Nucleus accumbens (tissue), 56 donors: ENCODE measurements at regions not wholly inside any gene's neighbourhood (a gene's known extent, or its start where the extent isn't known, plus 50 kb on each side); places are given as distances from the start of the nearest gene placed in this dataset.

ENCODE experiments used
- DNase-seq, 56 donors: peaks; one replicate each; lab custom pipeline; 2025; lab: John Stamatoyannopoulos, UW

DNA sequence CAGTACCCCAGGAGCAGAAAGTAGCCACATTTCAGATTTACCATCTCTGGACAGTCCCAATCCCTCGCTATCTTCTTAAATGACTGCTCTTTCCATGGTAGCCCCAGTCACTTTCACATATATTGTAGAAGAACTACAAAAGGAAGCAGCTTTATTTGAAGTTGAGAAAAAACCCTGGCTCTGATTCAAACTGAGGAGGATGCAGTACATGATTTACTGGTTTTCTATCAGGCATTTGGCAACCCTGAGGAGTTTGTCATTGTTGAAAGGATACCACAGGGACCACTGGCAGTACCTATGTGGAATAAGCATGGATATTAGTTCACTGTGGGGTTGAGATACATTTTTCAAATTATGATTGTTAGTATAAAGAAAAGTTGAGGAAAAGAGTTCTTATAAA lies 640.9 kb upstream of the SETBP1 start:
- no peak for DNase-seq

DNA sequence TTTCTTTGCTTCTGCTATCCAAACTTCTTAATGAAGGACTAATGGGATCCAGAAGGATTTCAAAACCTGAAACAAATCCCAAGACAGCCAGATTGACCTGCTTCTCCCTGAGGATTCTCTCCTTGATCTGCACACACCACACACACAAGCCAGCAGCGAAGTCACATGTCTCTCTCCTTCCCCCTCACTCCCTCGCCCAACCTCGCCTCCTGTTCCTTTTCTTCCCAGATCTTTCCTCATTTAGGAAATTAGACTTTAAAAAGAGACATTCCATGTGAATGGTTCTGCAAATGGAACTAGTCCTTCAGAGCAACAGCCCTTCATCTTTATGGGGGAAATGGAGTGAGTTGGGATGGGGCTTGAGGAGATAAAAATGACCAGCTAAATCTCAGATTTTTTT lies 639.1 kb upstream of the SETBP1 start:
- DNase-seq, result no peak

DNA sequence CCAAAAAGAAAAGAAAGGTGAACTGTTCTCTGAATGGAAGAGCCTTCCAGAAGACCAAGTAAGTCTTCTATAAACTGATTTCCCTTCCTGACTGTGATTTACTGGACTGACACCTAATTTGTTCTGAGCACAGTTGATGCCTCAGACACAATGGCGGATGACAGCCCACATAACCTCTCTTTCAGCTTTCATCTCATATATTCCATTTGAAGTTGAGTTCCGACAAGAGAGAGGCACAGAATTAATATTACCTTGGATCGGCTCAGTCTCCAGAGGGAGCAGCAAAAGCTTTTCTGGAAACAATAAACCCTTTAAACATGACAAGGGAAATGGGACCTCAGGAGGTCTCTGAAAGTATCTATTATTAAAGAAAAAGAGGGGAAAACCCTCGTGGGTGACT lies 638.7 kb upstream of the SETBP1 start:
- DNase-seq, result no peak

DNA sequence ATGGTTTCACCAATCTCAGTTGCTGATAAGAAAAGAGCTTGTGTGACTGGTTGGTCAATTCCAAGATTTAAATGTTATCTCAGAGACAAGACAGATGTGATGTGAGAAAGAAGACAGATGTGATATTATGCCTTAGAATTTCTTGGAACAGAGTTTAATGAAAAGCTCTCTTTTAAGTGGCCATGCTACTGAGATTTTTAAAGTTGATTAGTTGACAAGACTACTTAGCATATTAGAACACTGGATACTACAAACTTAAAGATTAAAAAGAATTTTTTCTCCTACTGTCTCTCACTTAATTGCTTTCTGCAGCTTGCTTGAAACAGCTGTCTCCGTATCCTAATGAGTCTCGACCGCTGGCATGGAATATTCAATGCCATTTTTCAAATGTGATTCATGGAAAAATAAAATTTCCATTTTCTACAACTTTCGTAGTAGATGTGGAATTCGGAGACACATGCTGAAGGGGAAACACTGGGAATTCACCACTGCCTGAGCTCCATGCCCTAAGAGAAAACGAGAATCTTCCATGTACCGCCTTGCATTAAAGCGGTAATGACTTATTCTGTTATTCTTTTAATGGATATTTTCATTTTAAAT lies 634.2 kb upstream of the SETBP1 start:
- no peak for DNase-seq

DNA sequence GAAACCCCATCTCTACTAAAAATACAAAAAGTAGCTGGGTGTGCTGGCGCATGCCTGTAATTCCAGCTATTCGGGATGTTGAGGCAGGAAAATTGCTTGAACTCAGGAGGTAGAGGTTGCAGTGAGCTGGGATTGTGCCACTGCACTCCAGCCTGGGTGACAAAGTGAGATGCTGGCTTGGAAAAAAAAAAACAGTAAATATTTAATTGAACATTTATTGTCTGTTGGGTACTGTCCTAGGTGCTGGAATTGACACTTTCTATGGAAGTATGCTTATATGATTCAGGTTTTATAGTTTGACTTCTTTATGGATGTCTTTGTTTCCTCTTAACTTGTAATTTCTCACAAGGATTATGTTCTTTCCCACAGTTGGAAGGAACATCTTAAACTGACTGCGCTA lies 633.1 kb upstream of the SETBP1 start:
- DNase-seq, result no peak

DNA sequence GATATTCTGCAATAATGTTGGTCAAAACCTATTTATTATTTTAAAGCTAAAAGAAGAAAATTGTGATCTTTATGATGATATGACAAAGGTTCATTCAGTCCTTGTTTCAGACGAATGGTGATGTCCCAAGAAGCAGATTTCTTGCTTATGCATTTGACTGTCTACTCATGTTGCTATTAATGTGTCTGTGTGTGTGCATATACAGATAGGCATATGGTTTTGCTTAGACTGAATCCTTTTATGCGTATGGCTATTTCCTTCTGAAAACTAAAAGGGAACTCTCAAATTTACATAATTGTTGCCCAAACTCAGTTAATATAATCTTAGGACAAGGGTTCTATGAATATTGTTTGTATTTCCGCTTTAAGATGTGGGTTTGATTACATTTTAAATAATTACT lies 632.3 kb upstream of the SETBP1 start:
- no peak for DNase-seq

DNA sequence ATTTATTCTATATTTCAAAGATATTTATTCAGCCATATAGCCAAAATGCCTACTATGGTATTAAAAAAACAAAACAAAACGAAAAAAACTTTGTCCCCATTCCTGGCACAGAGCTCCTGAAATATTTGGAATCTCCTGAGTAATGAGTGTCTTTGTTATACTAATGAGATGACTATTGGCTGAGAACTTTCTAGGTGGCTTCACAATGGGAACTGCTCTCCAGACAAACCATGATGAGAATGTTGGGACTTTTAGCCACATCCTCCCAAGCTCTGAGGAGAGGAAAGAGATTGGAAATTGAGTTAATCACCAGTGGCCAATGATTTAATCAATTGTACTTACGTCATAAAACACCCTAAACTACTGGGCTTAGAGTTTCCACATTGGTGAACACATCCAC lies 631.8 kb upstream of the SETBP1 start:
- DNase-seq, result no peak

DNA sequence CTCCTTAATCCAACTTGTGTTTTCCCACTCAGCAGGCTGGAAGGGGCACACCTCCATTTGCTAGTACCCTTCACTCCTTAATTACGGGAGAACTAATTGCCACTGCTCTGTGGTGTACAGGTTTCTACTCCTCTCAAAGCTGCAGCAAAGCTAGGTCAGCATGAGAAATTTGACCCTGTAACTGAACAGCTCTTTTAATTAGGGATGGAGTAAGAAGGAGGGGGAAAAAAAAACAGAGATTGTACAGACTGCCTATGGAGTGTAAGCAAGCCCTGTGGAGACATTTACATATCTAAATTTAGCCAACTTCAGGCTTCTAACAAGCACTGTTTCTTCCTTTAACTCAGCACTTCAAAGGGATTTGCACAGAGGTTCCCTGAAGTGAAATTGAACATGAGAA lies 629.7 kb upstream of the SETBP1 start:
- DNase-seq, result no peak

DNA sequence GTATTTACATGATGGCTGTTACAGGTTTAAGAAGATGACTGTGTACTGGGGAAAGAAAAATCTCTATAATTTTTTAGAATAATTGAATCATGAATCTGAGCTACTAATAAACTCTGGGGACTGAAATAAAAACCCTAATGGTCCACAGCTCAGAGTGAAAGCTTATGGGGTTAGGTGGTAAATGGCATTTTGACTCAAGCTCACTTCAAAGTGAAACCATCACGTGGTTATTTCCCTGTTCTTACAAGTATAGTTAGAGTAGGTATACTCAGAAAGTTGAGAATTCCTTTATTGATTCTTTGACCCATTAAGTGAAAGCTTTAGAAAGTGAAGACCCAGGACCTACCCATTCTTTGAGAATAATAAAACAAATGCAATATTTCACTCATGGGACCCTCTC lies 626.2 kb upstream of the SETBP1 start:
- no peak for DNase-seq

DNA sequence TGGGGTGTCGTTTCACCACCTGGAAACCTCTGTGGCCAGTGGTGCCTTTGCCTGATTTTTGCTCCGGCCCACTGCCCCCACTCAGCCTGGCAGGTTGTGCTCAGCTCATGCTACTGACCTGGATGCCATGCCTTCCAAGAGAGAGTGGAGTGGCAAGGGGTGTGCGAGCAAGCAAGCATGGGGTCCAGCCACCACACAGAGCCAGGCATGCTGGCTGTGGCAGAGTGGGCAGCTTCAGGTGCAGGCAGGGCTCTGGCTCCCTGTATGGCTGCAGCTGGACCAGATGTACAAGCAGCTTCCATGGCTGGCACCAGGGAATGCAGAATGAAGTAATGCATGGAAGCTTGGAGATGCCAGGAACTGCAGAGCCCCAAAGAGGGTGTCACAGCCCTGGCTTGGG lies 620.5 kb upstream of the SETBP1 start:
- no peak for DNase-seq

DNA sequence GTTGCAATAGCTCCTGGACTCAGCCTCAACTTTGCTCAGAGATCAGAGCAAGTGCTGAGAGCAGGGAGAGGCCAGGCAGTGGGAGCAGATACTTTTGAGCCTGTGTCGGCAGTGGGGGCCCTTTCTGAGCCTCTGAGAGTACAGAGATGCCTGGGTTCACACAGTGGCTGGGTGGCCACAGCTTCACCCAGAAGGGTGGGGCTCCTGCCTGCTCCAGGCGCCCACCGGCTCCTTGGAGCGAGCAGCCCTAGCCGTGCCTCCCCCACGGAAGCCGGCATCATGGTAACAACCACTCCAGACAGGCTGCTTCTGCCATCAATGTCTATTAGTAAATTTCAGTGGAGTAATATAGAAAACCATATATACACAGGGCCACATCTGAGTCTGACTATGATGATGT lies 619.2 kb upstream of the SETBP1 start:
- DNase-seq, result no peak

DNA sequence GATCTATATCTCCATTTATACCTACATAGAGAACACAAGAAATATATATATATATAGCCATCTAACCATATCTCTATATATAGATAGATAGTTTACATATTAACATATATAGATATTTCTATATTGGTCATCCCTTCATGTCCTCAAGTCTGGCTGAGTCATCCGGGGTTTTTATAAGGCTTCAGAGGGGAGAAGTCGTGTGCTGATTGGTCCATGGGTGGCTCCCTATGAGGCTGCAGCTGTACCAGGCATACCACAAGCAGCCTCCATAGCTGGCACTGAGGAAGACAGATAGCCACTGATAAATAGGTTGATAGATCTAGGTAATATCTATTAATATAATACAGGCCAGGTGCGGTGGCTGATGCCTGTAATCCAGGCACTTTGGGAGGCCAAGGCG lies 618.3 kb upstream of the SETBP1 start:
- DNase-seq, result no peak

DNA sequence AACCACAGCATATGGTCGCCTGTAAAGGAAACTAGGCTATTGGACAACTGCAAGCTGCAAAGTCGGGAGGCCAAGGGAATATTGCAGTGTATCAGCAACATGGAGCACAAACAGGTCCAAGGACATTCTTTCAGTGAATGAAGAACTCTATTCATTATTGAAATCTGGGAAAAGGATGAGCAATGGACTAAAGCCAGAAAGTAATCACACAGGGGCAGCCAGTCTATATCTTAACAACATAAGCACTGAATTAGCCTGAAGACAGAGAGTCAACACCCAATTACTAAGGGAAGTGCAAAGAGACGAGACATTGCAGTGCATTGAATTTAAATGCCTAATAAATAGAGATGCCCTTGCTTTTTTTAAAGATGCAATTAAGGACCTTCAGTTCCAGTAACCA lies 615.5 kb upstream of the SETBP1 start:
- no peak for DNase-seq

DNA sequence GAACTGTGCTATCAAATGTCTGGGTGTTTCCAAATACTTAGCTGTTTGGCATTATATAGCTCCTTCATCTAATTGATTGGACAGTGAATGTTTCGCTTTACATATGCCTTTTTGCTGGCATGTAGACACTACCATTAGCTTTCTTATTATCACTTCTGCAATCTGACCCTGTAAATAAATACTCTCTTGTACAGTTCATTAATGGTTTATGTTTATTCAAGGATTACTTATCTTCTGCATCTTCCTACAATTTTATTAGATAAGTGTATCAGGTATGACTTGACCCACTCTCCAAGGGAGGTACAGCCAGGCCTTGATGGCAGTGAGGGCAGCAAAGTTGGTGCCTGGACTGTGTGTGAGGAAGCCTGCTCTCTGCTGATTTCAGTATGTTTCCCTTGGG lies 614.1 kb upstream of the SETBP1 start:
- DNase-seq, result no peak

DNA sequence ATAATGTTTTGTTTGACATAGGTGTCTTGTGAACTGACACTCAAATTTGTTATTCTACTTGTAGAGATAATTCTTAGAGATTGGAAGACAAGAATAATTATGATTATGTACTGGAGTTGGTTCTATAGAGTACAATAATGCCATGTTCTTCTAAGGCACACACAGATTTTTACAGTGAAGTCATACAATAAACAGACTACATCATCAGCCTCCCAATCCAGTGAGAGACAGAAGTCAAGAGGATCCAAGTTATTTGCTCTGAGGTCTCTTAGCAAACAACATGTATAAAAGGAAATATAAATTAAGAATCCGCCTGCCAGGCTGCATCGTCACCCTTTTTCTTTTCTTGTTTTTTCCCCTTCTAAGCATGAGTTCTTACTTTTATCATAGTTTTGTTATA lies 613.5 kb upstream of the SETBP1 start:
- no peak for DNase-seq

DNA sequence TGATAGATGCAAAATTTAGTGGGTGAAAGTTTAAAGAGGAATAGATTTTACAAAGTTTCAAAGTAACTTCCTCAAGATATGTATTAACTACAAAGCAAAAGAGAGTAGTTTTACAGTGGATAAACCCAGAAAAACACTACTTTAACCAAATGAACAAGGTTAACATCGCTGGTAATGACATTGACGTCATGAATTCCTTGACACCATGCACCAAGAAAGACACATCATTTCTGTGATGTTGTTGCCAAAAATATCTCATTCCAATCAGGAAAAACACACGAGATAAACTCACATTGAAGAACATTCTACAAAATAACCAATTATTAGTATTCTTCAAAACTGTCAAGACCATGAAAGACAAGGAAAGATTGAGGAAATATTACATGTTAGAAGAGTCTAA lies 605.6 kb upstream of the SETBP1 start:
- no peak for DNase-seq

DNA sequence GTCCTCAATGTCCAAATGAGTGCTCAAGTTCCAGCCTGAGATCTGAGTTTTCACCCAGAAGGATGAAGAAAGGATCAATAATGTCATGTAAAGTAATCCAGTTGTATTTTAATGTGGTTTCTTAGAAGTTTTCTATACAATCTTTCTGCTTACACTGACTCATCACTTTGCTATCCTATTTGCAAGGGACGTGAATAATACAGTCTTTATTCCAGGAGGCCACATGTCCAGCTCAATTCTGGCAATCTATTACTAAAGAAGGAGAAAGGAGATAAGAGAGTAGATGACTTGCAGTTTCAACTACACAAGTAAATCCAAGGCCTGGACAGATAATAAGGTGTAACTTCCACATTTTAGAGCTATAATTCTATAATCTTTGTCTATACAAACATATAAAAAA lies 601.1 kb upstream of the SETBP1 start:
- no peak for DNase-seq

DNA sequence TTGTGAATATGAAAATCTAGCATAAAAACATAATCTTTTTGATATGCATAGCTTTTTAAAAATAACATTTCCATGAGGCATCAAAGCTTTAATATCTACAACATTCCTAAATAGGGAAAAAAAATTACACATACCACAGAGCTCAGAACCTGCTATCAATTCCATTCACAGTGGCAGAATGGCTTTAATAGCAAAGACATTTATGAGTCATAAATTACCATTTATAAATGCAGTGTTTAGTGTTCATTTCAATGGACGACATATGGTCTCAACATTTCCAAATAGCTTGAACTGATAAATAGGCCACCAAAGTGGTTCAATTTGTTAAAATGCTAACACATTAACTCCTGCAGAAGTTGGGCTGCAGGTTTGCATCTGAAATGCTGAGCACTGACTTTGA lies 600.6 kb upstream of the SETBP1 start:
- no peak for DNase-seq

DNA sequence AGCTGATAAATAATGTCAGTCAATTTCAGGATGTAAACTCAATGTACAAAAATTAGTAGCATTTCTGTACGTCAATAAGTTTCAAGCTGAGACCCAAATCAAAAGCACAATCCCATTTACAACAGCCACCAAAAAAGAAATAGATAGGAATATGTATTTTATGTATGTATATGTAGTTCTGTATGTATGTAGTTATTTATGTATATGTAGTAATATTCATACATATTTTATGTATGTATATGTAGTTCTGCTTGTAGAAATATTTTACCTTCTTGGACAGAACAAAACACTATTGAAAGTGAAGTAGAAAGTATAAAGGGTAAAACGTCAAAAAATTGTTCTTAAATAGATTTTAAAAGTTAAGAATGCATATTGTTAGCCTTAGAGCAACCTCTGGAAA lies 591.0 kb upstream of the SETBP1 start:
- no peak for DNase-seq

DNA sequence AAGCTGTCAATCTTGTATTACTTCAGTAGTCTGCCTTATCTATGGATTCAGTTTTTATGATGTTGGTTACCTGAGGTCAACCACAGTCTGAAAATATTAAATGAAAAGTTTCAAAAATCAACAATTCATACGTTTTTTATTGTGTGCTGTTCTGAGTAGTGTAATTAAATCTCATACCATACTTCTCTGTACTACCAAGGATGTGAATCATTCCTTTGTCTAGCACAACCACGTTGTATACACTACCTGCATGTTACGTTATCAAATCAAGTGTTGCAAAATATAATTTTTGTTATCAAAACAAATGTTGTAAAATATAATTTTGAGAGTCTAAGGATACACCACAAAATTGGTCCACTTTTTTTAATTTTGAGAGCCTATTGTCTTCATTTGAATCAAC lies 590.2 kb upstream of the SETBP1 start:
- DNase-seq, result no peak

DNA sequence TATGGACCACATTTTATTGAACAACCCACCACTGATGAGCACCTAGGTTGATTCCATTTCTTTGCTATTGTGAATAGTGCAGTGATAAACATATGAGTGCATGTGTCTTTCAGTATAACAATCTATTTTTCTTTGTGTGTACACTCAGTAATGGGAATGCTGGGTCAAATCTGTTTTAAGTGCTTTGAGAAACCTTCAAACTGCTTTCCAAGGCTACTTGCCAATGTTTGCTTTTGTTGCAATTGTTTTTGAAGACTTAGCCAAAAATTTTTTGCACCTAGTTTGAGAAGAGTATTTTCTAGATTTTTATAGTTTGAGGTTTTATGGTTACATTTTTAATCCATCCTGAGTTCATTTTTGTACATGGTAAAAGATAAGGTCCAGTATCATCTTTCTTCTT lies 587.4 kb upstream of the SETBP1 start:
- no peak for DNase-seq

DNA sequence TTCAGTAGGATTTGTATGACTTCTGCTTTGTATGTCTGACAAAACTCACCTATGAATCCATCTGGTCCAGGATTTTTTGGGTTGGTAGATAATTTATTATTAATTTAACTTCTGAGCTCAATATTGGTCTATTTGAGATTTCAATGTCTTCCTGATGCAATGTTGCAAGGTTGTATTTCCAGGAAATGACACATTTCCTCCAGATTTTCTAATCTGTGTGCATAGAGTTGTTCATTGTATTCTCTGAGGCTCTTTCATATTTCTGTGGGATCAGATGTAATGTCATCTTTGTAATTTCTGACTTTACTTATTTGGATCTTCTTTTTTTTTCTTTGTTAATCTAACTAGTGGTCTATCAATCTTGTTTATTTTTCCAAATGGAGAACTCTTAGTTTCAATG lies 584.7 kb upstream of the SETBP1 start:
- no peak for DNase-seq

DNA sequence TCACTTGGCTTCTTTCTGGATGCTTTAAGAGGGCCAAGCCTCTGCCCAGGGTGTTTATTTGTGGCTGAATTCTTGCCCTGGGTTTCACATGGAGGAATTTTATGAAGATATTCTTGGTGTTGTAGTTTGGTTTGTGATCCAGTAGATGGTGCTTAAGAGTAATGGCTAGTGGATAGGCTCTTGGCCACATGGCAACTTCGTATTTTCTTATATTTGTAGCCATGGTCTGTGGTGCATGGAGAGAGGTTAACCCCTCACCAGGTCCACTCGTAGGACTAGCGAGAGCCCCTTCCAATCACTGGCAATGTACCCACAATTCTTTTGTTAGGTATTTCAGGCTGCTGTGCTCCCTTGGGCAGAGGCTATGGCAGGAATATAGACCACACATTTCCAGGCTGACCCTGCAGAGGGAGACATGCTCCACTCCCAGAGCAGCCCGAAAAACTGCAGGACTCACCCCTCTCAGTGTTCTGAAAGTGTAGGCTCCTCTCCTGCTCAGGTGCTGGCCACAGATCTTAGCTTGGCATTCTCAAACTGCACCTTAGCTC lies 582.1 kb upstream of the SETBP1 start:
- no peak for DNase-seq
